GM18498 (cell line): ENCODE measurements at regions not wholly inside any gene's neighbourhood (a gene's known extent, or its start where the extent isn't known, plus 50 kb on each side); places are given as distances from the start of the nearest gene placed in this dataset.

Source experiments
- ATAC-seq: cut with Tn5 transposase; IDR thresholded peaks from one replicate; pipeline ENCODE4 v1.9.1; 2021; ENCODE audit warnings: mild to moderate bottlenecking, moderate library complexity; ENCODE audit not compliant: unreplicated experiment

DNA sequence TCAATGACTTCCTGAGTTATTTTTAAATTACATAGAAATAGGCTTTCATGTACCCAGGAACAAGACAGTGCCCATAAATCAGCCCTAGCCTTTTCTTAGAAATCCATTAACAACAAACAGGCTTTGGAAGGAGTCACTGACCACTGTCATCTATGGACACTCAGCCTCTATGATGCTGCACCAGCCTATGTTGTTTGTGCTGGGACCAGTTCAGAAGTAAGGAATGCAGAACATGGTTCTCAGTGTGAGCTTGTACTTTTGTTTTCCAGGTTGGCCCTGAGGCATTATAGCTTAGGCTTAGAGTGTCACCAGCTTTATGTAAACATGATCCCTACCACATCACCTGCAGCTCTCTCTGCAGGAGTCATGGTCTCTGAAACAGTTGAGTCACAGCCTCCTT lies 335.7 kb upstream of the CDH7 start:
- no peak for ATAC-seq

DNA sequence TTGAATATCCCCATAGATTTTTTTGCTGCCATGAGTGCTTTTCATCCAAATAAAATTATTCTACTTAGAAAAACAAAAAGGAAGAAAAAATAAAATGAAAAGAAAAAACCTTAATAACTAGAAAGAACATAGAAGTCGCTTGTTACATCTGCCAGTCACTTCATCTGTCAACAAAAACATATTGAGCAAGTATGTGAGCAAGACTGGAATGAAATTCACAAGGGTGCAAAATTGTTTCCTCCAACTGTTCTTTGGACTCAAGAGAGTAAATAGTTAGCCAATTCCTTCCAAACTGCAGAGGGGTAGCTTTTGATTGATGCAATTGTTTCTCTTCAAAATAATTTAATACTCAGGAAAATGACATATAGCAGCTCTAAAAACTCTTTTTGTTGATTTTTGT lies 336.3 kb upstream of the CDH7 start:
- no peak for ATAC-seq

DNA sequence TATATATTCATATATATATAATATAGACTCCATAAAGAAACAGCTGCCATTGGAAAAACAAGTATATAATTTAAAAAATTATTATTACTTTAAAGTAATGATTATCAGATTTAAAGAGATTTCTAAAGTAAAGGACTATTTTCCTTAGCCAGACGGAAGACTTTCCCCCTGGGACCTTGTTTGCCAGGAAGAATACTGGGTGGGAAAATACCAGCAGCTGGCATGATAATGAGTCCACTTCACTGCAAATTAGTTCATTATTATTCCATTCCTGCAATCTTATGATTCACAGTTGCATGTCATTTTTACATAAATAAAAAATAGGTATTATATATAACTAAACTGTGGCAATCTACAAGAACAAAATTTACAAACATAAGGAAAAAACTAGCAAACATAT lies 339.8 kb upstream of the CDH7 start:
- no peak for ATAC-seq

DNA sequence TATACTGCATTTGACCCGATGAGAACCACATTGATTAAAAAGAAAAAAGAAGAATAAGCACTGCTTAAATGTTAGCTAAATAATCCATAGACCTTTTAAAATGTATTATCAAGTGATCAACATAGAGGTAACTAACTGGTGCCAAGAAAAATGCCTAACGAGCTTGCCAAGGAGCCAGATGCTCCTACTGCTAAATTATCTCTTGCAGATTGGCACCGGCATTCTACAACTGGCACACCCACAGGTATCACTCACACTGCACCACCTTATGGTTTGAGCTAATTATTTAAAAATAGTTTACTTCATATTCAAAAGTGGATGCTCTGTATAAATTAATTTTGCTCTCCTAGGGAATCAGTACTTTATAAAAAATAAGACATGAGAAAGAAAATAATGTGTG lies 341.6 kb upstream of the CDH7 start:
- ATAC-seq = no peak

DNA sequence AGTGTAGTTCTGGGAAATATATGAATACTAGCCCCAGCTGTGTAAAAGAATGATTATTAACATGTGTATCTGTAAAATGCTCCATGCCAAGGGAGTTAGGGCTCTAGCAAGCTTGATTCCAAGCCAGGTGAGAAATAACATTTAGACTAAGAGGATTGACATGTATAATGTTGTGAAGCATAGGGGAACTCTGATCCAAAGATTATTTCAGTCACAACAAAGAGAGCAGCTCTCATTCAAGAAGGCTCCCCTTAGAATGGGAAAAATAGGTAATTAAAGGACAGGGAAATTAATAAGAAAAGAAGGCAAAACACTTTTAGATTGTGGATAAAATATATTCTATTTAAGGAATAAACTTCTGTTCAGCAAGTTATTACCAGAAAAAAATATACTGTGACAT lies 347.3 kb upstream of the CDH7 start:
- ATAC-seq = no peak

DNA sequence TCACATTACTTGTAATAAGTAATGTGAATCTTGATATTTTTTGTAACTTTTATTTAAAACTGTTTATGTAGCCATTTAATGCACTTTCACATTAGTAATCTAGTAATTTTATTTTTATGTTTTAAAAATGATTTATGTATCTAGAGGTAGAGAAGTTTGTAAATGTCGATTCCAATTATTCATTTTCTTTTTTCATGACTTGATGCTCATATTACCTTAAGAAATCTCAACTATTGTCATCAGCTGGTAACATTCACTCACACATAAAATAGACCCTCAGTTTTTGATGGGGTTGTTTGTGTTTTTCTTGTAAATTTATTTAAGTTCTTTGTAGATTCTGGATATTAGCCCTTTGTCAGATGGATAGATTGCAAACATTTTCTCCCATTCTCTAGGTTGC lies 351.7 kb upstream of the CDH7 start:
- no peak for ATAC-seq

DNA sequence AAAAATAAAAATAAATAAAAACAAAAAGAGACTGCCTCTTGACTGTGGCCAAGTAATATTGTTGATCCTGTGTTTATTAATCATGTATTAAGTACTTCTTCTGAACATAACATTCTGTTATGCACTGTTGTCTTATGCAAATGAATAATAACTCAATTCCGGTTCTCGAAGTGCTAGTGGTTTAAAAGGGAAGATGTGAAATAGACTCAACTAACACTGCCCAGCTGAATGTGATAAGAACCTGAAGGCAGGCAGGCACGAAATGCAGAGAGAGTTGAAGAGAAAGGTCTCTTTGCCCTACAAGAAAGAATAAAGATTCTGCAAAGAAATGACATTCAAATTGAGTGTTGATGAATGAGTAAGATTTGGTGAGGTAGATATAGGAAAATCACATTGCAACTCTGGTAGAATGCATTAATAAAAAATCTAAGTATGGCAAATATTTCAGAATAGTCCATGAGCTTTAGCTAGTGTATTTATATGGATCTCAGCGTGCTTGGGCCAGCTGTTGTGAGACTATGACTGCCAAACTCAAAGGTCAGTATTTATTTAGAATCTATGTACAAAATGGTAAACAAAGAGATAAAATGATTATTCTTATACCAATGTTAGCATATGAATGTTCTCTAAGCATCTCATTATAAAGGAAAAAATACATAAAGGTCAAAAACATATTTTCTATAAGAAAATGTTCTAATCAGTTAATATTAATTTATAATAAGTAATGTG lies 352.3 kb upstream of the CDH7 start:
- ATAC-seq = no peak

DNA sequence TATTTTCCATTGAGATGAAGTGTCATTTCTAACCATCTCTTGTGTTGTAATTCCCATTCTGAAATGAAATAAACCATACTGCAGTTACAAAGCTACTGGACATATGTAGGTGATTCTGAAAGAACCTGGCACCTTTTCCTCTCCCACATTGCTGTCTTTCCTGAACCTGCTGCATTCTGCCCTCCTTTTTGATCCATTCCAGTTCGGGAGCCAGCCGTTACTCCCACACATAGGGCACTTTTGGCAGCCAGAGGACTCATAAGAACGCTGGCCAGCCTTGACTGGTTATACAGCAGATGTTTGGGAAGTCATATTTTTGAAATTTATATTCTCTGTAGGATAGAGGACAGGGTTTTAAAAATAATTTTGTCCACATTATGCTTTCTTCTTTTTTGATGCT lies 369.8 kb upstream of the CDH7 start:
- ATAC-seq = no peak

DNA sequence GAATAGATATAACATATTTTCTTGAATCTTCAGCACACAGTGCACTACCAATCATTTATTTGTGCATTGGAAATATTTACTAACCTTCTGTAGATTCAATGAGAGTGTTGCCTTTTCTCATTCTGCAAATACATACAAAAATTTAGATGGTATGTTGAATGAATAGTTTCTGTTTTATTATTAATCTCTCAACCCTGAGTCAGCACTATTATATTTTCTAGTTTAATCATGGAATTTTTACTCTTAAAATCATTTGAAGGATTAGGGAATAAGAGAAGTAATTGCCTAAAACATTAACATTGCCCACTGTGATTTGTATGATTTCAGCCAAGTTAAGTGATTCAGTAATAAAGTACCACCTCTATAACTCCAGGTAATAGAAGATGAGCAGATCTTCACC lies 370.2 kb upstream of the CDH7 start:
- no peak for ATAC-seq

DNA sequence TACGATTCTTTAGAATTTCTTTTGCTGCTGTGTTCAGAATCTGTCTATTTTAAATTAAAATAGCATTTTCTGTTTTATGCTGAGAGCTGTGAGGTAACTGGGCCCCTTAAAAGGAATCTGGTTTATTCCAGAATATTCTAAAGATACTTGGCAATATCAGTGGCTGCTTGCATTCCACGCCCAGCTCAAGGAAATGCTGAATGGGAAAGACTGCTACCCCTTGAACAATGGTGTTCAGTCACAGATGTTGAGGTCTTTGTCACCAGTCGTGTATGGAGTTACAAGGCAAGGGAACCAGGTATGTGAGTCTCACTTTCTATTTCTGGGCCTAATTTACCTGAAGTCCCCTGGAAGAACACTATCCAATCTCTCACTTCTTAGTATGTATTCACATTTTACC lies 377.9 kb upstream of the CDH7 start:
- no peak for ATAC-seq

DNA sequence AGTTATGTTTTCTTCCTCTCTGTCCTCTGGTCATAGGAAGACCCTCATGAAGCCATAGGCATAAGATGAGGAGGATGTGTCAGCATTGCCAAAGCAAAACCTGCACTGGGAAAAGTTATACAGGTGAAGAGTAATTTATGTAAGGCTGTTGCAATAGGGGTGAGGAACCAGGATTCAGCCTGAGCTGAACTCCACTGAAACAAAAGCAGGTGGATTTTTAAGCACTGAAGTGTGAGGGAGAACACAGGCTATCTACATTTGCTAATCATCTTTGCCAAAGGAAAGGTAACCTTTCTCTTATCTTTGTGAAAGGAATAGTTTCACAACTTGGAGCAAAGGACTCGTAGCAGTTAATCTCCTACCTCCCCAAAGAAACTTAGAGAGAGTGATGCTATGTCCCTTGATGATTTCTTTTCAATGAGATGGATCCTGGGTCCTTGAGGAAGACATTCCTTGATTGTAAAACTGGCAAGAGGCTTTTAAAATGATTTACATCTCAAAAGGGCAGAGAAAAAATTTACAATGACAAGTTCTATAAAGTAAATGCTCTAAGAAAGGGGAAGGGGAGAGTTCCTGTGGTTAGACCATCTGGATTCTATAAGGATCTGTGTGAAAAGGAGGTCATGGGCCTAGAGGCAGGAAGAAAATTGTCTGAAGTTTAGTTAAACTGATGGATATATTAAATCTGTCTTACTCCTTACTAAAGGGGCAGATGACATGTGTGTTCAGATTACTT lies 385.4 kb upstream of the CDH7 start:
- ATAC-seq = no peak

DNA sequence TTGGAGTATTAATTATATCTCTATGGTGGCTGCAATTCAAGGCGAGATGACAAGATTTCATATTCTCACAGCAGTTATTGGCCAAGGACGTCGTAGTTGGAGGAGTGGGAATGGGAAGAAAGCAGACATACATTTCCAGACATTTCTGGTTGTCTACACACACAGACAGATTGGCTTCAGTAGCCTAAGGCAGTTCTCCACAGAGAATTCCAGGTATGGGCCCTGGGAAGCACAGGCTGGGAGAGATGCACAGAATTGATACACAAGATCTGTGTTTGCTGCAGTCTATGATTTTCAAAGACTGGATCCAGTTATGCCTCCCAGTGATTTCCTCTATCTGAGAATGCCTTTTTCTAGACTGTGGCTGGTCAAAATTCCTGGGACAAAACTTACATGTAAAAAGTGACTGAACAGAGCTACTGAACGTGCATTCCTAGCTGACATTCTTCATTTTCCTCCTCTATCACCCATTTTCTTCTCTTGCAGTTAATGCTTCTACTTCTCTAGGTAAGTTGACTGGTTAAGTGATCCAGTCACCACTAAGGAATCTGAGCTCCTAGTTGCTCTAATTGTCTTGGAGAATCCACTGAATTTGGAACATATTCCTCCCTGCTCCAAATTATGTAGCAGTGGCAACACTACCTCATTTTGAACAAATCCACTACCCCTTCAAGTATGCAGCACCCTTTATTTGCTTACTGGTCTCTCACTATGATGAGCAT lies 386.7 kb upstream of the CDH7 start:
- no peak for ATAC-seq

DNA sequence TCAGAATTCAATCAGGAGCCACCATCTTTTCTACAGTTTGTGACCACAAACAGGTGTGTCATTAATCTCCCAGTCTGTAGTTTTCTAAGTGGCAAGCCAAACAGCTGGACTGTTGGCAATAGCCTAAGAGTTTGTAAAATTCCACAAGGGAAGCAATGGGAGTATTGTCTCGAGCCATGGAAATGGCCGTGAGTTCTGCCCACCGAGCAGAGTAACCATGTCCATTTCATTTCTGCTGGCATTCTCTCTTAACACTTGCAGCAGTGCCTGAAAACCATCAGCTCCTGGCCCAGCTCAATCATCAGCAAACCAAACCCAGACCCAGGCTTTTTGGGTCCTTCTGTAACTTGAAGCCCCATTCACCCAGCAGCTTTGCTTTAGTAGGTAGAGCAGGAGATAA lies 387.8 kb upstream of the CDH7 start:
- ATAC-seq = no peak

DNA sequence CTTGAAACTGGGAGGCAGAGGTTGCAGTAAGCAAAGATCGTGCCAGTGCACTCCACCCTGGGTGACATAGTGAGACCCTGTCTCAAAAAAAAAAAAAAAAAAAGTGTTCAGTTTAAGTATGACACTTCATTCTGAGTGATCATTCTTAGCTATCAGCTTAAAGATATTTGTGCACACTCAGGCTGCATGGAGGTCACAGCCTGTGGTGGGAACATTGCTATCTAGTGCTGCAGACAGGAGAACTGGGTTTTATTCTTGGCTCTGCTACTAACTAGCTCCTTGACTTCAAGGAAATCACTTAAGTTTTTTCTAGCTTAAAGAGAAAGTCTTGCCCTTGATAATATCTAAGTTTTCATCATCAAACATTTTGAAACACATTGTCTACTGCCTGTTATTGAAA lies 391.3 kb upstream of the CDH7 start:
- no peak for ATAC-seq

DNA sequence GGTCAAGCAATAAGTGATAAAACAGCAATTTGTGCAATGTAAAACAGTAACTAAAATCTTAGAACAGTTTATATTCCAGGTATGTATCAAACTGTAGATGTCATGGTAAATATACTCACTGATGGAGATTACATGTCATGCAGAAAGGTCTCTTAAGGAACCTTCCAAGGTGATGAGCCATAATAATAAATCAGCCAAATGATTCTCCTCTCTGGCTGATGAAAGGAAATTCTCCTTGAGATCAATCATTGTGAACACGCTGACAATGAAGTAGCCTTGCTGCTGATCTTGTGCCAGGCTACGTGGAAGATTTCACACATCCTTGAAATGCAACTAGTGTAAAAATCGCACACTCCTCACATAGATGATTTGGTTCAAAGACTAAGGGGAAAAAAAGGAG lies 392.5 kb upstream of the CDH7 start:
- ATAC-seq = no peak

DNA sequence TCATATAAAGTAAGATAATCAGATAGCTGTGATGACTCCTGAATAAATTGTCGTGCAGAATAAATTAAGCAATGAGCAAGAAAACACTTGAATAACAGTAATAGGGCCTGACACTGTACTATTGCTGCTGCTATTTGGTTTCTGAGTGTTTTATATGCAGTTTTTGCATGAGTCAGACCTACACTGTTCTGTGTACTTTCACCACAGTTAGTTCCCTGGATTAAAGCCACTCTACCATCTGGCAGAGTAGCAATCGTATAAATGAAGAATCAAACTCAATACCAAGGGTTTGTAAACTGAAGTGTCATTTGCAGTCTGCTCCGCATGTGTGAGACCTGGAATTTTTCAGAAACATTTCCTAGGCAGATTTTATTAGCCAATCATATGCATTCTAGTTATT lies 398.6 kb upstream of the CDH7 start:
- ATAC-seq = no peak

DNA sequence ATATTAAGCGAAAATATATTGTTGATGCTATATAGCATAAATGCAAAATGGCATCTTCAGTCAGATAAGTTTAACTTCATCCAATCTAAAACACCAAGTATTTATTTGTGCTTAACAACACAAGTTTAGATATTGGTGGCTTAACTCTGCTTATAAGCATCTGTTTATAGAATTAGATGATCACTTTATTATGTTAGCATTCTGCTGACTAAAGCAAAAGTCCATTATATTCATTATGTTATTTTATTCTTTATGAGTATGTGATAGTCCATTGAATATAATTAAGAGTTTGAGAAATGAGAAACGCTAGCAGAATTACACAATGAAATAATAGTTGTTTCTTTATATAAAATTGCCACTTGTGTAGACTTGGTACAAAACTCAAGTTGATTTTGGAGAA lies 401.2 kb upstream of the CDH7 start:
- ATAC-seq = no peak

DNA sequence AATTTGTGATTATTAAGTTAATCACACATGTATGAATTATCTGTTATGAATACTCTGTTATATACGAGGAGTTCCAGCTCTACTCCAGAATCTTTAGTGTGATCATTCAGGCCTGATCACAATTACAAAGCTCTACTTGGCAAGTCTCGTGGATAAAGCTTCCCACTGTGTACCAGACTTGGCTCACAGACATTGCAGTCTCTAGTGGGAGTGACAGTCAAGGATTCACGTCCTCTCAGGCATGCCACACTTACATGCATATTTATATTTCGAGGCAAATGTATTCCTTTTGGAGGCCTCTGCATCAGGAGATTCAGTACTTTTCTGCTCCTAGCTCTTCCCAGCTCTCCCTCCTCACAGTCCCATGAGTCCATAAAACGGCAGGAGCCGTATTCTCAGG lies 403.4 kb upstream of the CDH7 start:
- ATAC-seq = no peak

DNA sequence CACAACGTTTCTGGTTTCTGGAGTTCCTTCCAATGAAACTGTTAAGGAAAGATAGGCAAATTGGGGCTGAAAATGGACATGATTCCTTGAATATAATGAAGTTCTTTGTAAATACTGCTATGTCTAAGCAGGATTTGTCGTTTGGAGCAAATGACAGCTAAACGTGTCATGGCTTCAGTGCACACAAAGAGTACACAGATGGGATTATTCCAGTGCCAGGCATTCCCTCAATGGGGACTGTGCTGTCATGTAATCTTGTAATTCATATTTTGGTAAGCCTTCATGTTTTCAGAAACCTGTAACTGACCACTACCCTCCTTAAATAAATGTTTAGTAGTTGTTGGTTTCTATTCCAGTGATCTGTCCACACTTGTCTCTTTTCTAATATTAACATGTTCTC lies 404.7 kb upstream of the CDH7 start:
- no peak for ATAC-seq

DNA sequence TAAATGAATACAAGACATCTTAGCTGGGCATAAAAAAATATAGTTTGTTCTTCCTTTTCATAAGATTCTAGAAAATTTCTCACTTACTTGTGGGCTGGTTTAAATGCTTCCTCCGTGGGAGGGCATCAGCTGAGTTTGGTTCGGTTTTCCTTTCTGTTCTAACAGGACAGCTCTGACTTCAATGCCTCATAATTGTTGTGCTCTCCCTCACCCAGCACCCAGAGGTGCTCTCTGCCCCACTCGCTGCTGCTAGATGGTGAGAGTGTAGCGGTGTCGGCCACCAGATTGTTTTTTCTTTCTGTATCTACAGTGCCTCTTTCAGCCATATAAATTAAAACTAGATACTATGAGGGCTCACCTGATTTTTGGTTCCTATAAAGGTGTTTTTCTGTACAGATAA lies 407.2 kb upstream of the CDH7 start:
- ATAC-seq = no peak

DNA sequence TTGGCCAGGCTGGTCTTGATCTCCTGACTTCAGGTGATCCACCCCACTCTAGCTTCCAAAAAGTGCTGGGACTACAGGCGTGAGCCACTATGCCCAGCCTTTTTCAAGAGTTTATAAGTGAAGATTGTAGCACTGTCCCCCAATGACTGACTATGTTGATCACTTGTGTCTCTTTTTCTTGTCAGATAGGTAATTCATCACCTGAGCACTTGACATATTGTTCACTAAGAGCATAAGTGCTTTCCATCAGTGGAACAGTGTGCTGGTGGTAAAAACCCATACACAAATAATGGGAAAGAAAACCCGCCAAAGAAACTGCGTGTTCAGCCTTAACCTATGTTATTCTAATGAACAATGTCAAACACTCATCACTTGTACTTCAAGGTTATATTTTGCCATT lies 414.4 kb upstream of the CDH7 start:
- ATAC-seq = no peak

DNA sequence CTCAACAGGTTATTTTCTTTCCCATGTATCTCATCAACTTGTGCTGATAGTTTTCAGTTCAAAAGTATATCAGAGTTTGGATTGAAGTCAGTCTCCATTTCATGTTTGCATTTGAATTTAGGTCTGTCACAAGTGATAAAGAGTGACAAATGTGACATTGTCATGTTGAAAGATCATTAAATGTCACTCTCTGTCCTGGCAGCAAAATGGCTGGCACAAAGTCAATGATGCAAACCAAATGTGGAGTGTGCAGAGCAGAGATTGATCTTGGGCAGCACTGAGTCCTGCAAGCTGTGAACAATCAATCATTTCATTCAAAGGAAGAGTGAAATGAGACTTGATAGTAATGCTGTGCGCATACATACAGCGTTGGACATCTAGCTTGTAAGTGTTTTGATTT lies 421.8 kb upstream of the CDH7 start:
- ATAC-seq = no peak
